ENCODE measurements at regions not wholly inside any gene's neighbourhood (a gene's known extent, or its start where the extent isn't known, plus 50 kb on each side); places are given as distances from the start of the nearest gene placed in this dataset.

DNA sequence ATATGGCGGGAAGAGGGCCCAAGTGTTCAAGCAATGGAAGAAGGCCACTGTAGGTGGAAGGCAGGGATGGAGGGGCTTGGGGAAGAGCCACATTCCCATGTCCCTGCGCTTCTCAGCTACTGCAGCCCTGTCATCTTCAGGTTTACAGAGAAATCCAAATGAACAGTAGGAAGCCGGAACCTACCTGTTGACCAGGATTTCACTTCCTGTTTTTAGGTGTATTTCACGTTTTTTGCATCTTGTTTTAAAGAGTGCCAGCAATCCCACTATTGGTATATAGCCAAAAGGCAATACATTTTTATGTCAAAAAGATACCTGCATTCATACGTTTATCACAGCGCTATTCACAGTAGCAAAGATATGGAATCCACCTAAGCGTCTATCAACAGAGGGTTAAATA lies 159.2 kb downstream of the SLC35B3 start:
- Histone ChIP-seq H3K27ac (ENCODE audit: low read length) (no peak overlapping the region), H3K9me3 (ENCODE audit: control insufficient read depth, low read depth, low read length) (no peaks in the 10 kb centered on the region), H3K4me3 (ENCODE audit: low read length) (no peak overlapping the region), H3K4me1 (ENCODE audit: control insufficient read depth, insufficient read depth, low read length) (no peaks in the 10 kb centered on the region), H3K27me3 (ENCODE audit: control insufficient read depth, insufficient read depth, low read length) (no peaks in the 10 kb centered on the region), H3K36me3 (ENCODE audit: control insufficient read depth, insufficient read depth, low read length) (no peaks in the 10 kb centered on the region)
- DNase-seq: no peak
- WGBS (ENCODE audit: insufficient coverage, low lambda C conversion rate): 100% methylated on average over 2 of the region's 7 CpGs

DNA sequence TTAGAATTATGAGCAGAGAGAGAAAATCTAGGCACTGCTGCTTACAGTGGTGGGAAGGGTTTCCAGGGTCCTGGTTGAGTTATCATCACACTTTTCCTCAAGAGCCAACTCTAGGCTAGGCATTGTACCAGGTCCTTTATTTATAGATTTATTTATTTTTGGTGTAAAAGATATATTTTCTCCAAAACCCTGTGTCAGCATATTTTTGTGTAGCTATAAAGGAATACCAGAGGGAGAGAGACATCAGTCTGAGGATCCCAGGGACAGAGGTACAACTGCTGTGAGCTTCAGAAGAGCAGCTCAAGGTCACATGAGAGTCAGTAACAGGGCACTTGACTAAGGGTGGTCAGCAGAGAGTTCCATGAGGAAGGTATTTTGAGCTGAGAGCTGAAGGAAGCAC lies 159.7 kb downstream of the SLC35B3 start:
- H3K9me3 ChIP-seq (ENCODE audit: control insufficient read depth, low read depth, low read length): no peaks in the 10 kb centered on the region
- no peaks in the 10 kb centered on the region for H3K27me3 ChIP-seq (ENCODE audit: control insufficient read depth, insufficient read depth, low read length)
- no peak for DNase-seq
- no peak overlapping the region for H3K27ac ChIP-seq (ENCODE audit: low read length)
- H3K4me1 ChIP-seq (ENCODE audit: control insufficient read depth, insufficient read depth, low read length): no peaks in the 10 kb centered on the region
- no peak overlapping the region for H3K4me3 ChIP-seq (ENCODE audit: low read length)
- no peaks in the 10 kb centered on the region for H3K36me3 ChIP-seq (ENCODE audit: control insufficient read depth, insufficient read depth, low read length)

DNA sequence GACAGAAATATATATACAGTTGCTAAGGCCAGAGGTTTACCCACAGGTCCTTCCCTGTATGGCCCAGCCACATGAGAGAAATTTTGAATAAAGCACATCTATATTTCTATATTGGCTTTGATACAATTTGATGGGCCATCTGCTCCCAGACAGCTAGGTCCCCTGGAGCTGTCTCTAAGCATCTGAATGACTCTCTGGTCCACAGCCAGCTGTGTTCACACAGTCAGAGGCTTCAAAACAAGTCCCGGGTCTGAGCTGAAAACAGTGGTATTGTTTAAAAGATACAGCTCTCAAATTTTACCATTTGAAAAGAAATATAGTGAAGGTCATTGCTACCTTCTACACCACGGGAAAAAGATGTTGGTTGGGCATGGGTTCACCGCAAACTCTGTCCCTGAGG lies 161.1 kb downstream of the SLC35B3 start:
- Histone ChIP-seq H3K9me3 (ENCODE audit: control insufficient read depth, low read depth, low read length) (no peaks in the 10 kb centered on the region), H3K4me3 (ENCODE audit: low read length) (no peak overlapping the region), H3K27ac (ENCODE audit: low read length) (no peak overlapping the region), H3K36me3 (ENCODE audit: control insufficient read depth, insufficient read depth, low read length) (no peaks in the 10 kb centered on the region), H3K27me3 (ENCODE audit: control insufficient read depth, insufficient read depth, low read length) (no peaks in the 10 kb centered on the region), H3K4me1 (ENCODE audit: control insufficient read depth, insufficient read depth, low read length) (no peaks in the 10 kb centered on the region)
- no peak for DNase-seq
- WGBS (ENCODE audit: insufficient coverage, low lambda C conversion rate): no CpG with 5 or more reads among the region's 3 CpGs

DNA sequence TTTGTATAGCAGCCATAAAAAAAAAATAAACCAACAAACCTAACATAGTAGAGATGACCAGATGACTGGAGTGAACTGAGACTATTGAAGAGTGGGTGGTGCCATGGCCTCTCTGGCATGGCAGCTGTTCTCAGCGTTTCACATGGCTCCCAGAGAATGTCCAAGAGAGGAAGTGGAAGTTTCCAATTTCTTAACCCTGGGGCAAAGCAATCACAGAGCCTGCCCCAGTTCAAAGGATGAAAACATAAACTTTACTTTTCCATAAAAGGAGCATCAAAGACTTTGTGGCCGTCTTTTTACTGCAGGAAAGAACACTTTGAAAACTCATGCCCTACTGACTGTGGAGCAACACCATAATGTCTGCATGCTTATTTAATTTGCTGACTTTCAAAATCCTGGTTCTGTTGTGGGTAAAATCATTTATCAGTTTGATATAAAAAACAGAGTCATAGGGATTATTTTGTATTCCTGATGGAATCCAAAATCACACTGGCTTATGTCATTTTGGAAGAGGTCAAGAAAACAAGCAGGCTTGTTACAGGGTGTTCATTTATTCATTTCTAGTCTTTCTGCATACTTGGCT lies 165.4 kb downstream of the SLC35B3 start:
- Histone ChIP-seq H3K4me1 (ENCODE audit: control insufficient read depth, insufficient read depth, low read length) (no peaks in the 10 kb centered on the region), H3K4me3 (ENCODE audit: low read length) (no peak overlapping the region), H3K9me3 (ENCODE audit: control insufficient read depth, low read depth, low read length) (no peaks in the 10 kb centered on the region), H3K36me3 (ENCODE audit: control insufficient read depth, insufficient read depth, low read length) (no peaks in the 10 kb centered on the region), H3K27me3 (ENCODE audit: control insufficient read depth, insufficient read depth, low read length) (no peaks in the 10 kb centered on the region), H3K27ac (ENCODE audit: low read length) (no peak overlapping the region)
- WGBS (ENCODE audit: insufficient coverage, low lambda C conversion rate): no CpG with 5 or more reads among the region's 2 CpGs
- DNase-seq: no peak

DNA sequence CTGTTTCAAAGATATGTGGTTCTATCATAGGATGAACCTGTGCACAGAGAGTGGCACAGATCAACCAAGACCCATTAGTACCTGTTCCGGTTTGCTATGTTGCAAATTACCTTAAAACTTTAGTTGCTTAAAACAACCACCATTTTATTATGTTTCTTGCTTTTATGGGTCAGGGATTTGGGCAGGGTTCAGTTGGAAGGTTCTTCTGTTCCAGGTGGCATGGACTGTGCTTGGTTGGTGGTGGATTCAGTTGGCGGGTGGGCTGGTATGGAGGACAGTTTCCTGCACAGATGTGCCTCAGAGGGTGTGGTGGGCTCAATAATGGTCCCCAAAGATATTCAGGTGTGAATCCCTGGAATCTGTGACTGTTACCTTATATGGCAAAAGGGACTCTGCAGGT lies 166.3 kb downstream of the SLC35B3 start:
- Histone ChIP-seq H3K9me3 (ENCODE audit: control insufficient read depth, low read depth, low read length) (no peaks in the 10 kb centered on the region), H3K36me3 (ENCODE audit: control insufficient read depth, insufficient read depth, low read length) (no peaks in the 10 kb centered on the region), H3K27me3 (ENCODE audit: control insufficient read depth, insufficient read depth, low read length) (no peaks in the 10 kb centered on the region), H3K4me1 (ENCODE audit: control insufficient read depth, insufficient read depth, low read length) (no peaks in the 10 kb centered on the region), H3K4me3 (ENCODE audit: low read length) (no peak overlapping the region), H3K27ac (ENCODE audit: low read length) (no peak overlapping the region)
- DNase-seq: no peak
- no CpG with 5 or more reads among the region's 2 CpGs for WGBS (ENCODE audit: insufficient coverage, low lambda C conversion rate)

DNA sequence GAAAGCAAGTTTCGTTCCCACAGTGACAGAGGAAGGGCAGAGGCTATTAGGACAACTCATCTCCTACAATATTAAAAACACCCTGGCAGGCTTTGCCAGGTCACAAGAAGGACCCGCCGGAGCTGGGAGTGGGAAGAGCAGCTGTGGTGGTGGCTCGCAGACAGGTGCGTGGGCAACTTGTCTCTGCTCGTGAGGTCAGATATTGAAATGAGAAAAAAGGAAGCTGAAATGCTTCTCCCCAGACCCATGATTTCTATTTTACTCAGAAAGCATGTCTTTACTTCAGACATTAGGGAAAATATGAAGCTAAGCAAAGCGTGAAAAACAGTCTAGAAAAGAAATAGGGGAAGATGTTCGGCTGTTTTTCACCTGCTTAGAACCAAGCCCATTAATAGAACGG lies 166.3 kb upstream of the EEF1E1 start:
- H3K36me3 ChIP-seq (ENCODE audit: control insufficient read depth, insufficient read depth, low read length): no peaks in the 10 kb centered on the region
- no peak overlapping the region for H3K27ac ChIP-seq (ENCODE audit: low read length)
- H3K4me1 ChIP-seq (ENCODE audit: control insufficient read depth, insufficient read depth, low read length): no peaks in the 10 kb centered on the region
- H3K27me3 ChIP-seq (ENCODE audit: control insufficient read depth, insufficient read depth, low read length): no peaks in the 10 kb centered on the region
- 100% methylated on average over 1 of the region's 9 CpGs for WGBS (ENCODE audit: insufficient coverage, low lambda C conversion rate)
- no peak for DNase-seq
- no peak overlapping the region for H3K4me3 ChIP-seq (ENCODE audit: low read length)
- no peaks in the 10 kb centered on the region for H3K9me3 ChIP-seq (ENCODE audit: control insufficient read depth, low read depth, low read length)

DNA sequence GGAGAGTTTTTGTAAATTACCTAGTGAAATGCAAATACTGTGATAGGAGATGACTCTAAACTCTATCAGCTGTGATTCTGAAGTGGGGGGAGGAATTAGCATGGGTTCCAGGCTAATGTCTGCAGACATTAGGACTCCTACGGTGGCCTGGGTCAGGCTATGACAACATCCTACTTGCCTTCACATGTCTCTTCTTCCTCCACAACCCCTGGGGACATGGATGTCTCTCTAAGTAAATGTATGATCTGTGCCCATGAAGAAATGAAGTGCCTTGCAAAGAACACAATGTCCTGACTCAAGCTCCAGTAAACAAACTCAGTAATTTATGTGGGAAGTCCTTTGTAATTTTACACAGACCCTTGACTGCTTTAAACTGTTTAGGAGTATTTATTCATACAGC lies 165.8 kb upstream of the EEF1E1 start:
- Histone ChIP-seq H3K4me3 (ENCODE audit: low read length) (no peak overlapping the region), H3K36me3 (ENCODE audit: control insufficient read depth, insufficient read depth, low read length) (no peaks in the 10 kb centered on the region), H3K4me1 (ENCODE audit: control insufficient read depth, insufficient read depth, low read length) (no peaks in the 10 kb centered on the region), H3K27ac (ENCODE audit: low read length) (no peak overlapping the region), H3K27me3 (ENCODE audit: control insufficient read depth, insufficient read depth, low read length) (peaks cover 2% of the 10 kb centered on the region), H3K9me3 (ENCODE audit: control insufficient read depth, low read depth, low read length) (no peaks in the 10 kb centered on the region)
- DNase-seq: no peak
- WGBS (ENCODE audit: insufficient coverage, low lambda C conversion rate): no CpG with 5 or more reads among the region's 1 CpG

DNA sequence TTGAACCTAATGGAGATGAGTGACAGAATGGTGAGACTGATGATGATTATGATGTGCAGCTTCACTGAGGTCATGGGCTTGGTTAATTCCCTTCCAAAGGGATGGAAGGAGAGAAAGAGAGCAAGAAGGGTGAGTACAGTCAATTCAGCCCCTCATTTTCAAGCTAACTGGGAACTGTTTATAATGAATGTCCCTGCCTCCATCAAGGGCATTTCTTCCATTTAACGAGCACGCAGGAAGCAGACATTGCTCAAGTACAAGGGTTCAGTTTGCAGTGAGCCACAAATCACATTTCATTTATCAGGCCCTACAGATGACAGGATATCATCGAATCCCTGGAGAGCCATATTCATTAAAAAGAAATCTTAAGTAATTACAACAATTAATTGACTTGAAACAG lies 158.3 kb upstream of the EEF1E1 start:
- DNase-seq: no peak
- H3K4me1 ChIP-seq (ENCODE audit: control insufficient read depth, insufficient read depth, low read length): no peaks in the 10 kb centered on the region
- no peaks in the 10 kb centered on the region for H3K36me3 ChIP-seq (ENCODE audit: control insufficient read depth, insufficient read depth, low read length)
- H3K27ac ChIP-seq (ENCODE audit: low read length): no peak overlapping the region
- no CpG with 5 or more reads among the region's 3 CpGs for WGBS (ENCODE audit: insufficient coverage, low lambda C conversion rate)
- peaks cover 2% of the 10 kb centered on the region for H3K27me3 ChIP-seq (ENCODE audit: control insufficient read depth, insufficient read depth, low read length)
- no peaks in the 10 kb centered on the region for H3K9me3 ChIP-seq (ENCODE audit: control insufficient read depth, low read depth, low read length)
- no peak overlapping the region for H3K4me3 ChIP-seq (ENCODE audit: low read length)

DNA sequence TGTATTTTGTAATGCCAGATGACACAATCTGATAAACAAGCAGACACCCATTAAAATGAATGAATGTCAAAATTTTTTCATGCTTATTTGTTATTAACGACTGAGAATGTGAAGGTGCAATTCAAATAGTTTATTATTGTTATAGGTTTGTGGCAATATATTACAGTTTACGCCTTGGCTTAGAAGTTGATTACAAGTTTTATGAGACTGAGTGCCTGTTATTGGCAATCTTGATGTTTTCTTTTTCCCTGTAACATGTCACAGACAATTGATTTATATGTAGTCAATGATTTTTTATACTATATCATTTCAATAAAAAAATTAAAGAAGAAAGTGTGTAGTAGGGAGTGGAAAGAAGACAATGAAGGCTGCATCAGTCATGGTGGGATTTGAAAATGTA lies 144.1 kb upstream of the EEF1E1 start:
- no peaks in the 10 kb centered on the region for H3K9me3 ChIP-seq (ENCODE audit: control insufficient read depth, low read depth, low read length)
- H3K27me3 ChIP-seq (ENCODE audit: control insufficient read depth, insufficient read depth, low read length): no peaks in the 10 kb centered on the region
- no peaks in the 10 kb centered on the region for H3K4me1 ChIP-seq (ENCODE audit: control insufficient read depth, insufficient read depth, low read length)
- no peak overlapping the region for H3K4me3 ChIP-seq (ENCODE audit: low read length)
- no peaks in the 10 kb centered on the region for H3K36me3 ChIP-seq (ENCODE audit: control insufficient read depth, insufficient read depth, low read length)
- no CpG with 5 or more reads among the region's 2 CpGs for WGBS (ENCODE audit: insufficient coverage, low lambda C conversion rate)
- H3K27ac ChIP-seq (ENCODE audit: low read length): no peak overlapping the region
- no peak for DNase-seq

DNA sequence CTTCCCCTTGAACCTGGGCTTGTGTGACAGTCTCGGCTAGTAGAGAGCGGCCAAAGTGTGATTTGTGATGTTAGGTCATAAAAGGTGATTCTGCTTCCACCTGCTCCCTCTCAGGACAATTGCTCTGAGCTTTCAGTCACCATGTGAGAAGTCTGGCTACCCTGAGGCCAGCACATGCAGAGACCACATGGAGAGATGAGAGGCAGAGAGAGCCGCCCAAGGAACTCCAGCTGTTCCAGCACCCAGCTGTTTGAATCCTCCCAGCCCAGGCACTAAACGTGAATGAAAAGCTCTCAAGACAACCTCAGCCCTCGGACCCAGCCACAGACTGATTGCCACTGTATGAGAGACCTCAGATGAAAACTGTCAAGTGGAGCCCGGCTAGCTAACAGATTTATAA lies 143.4 kb upstream of the EEF1E1 start:
- WGBS (ENCODE audit: insufficient coverage, low lambda C conversion rate): no CpG with 5 or more reads among the region's 6 CpGs
- Histone ChIP-seq H3K27ac (ENCODE audit: low read length) (no peak overlapping the region), H3K9me3 (ENCODE audit: control insufficient read depth, low read depth, low read length) (no peaks in the 10 kb centered on the region), H3K4me3 (ENCODE audit: low read length) (no peak overlapping the region), H3K27me3 (ENCODE audit: control insufficient read depth, insufficient read depth, low read length) (no peaks in the 10 kb centered on the region), H3K36me3 (ENCODE audit: control insufficient read depth, insufficient read depth, low read length) (no peaks in the 10 kb centered on the region), H3K4me1 (ENCODE audit: control insufficient read depth, insufficient read depth, low read length) (no peaks in the 10 kb centered on the region)
- DNase-seq: no peak

DNA sequence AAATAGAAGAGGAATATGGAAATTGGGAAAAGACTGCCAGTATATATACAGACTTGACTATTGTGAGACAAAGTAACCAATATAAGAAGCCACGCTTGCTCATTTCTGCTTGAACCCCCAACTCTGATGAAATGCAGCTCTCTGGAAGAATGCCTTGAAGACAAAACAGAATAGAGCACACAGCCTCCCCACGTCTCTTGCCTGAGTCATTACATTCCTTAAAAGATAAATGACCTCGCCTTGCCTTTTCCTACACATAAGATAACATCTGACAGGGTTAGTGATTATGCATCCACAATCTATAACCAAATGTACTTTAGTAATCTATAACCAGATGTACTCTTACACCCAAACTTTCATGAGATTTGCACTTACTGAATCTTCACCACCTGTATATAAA lies 141.1 kb upstream of the EEF1E1 start:
- Histone ChIP-seq H3K36me3 (ENCODE audit: control insufficient read depth, insufficient read depth, low read length) (no peaks in the 10 kb centered on the region), H3K9me3 (ENCODE audit: control insufficient read depth, low read depth, low read length) (no peaks in the 10 kb centered on the region), H3K4me3 (ENCODE audit: low read length) (no peak overlapping the region), H3K27me3 (ENCODE audit: control insufficient read depth, insufficient read depth, low read length) (peaks cover 6% of the 10 kb centered on the region), H3K4me1 (ENCODE audit: control insufficient read depth, insufficient read depth, low read length) (no peaks in the 10 kb centered on the region), H3K27ac (ENCODE audit: low read length) (no peak overlapping the region)
- 0% methylated on average over 1 of the region's 3 CpGs for WGBS (ENCODE audit: insufficient coverage, low lambda C conversion rate)
- no peak for DNase-seq

All from large intestine (tissue), 3 donors.